Heart left ventricle (tissue), 13 donors: ENCODE measurements at regions not wholly inside any gene's neighbourhood (a gene's known extent, or its start where the extent isn't known, plus 50 kb on each side); places are given as distances from the start of the nearest gene placed in this dataset.

ENCODE experiments used
- POLR2A ChIP-seq, 2 donors: fragments of 450-650 bp; IDR thresholded peaks; one replicate each; pipeline ENCODE4 v1.6.1; 2017; ENCODE audit warnings: antibody characterized with exemption in 2 of 2, mild to moderate bottlenecking in 2 of 2, moderate library complexity in 2 of 2
- TF ChIP-seq, protein P1 (sequence below), 12 donors: fragments of 200-600 bp; sonication (generic) in 4 of 12; IDR thresholded peaks; one replicate each; pipeline versions ENCODE4 v1.5.0 to v1.8.0; 2018 to 2022; ENCODE audit warnings: antibody characterized with exemption in 12 of 12, mild to moderate bottlenecking in 5 of 12
- donor health status: ischemic (EF 13 %, LVEDD 7.1; RV severe dilation, severe dysfunction).
- donor health status: DM: no; HTN: yes; CAD: no.
- donor health status: DM: no; HTN: no; CAD: no.
- donor health status: ischemic (EF 25% LVEDD 6.9; RV normal size, moderate dysfunction).
- donor health status: ischemic (EF 25% LVEDD 5.7; RV mildly dilated, moderate dysfunction).
- donor health status: ischemic (EF 35%, LVEDD 5.7; RV mildly dilated, moderate dysfunction).
- donor health status: nonischemic (EF 11% LVEDD 7.7; RV severe dilation, severe dysfunction).
- donor health status: DM: yes; HTN: yes; CAD: no.
- donor health status: PGD.
- donor health status: ischemic (EF 29% LVEDD 5.4; RV normal size, mild dysfunction).
- donor health status: nonischemic (EF 23%, LVEDD 6.1; RV moderate dilation, normal function).

DNA sequence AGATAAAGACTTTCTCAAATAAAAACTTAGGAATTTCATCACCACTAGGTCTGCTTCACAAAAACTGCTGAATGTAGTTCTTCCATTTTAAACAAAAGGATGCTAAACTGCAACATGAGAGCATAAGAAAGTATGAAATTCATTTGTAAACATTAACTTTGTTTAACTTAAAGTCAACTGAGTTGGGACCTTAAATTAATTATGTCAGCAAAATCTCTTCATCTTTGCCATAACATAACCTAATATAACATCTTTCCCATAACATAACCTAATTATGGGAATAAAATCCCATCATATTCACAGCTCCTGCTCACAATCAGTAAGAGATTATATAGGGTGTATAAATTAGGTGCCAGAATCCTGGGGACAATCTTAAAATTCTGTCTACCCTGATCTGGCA is 78.8 kb upstream of the PCSK5 start:
- TF ChIP-seq, protein P1, sequence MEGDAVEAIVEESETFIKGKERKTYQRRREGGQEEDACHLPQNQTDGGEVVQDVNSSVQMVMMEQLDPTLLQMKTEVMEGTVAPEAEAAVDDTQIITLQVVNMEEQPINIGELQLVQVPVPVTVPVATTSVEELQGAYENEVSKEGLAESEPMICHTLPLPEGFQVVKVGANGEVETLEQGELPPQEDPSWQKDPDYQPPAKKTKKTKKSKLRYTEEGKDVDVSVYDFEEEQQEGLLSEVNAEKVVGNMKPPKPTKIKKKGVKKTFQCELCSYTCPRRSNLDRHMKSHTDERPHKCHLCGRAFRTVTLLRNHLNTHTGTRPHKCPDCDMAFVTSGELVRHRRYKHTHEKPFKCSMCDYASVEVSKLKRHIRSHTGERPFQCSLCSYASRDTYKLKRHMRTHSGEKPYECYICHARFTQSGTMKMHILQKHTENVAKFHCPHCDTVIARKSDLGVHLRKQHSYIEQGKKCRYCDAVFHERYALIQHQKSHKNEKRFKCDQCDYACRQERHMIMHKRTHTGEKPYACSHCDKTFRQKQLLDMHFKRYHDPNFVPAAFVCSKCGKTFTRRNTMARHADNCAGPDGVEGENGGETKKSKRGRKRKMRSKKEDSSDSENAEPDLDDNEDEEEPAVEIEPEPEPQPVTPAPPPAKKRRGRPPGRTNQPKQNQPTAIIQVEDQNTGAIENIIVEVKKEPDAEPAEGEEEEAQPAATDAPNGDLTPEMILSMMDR (IDR thresholded peaks at IDR 0.05), result no peak
- TF ChIP-seq POLR2A (IDR thresholded peaks at IDR 0.05), result no peak
